A204.1 (cell line): ENCODE measurements at regions not wholly inside any gene's neighbourhood (a gene's known extent, or its start where the extent isn't known, plus 50 kb on each side); places are given as distances from the start of the nearest gene placed in this dataset.

Experiments
- FAIRE-seq: peaks from 2 replicates; lab custom pipeline; 2012; peaks lifted over from hg19 to GRCh38; lab: Jason Lieb, UNC

DNA sequence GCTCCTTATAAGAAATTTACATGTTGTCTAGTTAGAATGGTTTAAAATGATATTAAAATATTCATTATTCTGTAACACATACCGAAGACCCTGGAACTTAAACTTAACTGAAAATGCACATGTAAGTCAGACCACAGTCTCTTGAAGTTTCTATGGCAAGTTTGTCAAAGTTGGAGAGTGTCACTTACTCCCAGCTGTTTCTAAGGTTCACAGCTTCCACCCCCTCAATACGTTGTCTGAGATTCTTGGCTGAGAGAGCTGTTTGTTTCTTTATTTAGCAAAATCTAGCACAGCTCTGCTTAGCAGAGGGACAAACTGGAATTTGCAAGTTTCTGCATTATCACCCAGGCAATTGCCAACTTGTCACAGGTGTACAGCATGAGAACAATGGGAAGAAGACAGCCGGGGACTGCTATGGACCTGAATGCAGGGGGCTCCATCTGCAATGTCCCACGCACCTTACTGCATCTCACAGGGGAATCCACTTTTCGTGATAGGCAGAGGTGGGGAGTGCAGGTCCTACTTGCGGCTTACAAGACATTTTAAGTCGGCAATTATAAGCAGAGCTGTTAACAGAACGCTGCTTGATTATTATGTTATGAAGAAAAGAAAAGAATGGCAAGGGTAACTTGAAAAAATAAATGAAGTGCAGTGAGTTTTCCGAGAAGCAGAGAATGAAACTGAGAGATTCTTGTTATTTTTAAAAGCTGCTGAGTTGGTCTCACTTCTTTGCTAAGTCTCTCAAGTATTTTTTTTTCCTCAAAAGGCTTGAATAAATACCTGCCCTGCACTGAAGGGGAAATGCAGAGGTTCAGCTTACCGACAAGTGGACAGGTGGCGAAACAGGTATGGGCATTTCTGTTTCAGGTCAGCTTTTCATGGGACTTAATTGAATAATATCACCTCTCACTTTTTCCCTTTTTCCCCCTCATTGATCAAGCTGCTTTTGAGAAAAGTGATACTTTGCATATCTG lies 1072.1 kb upstream of the FANCL start:
- FAIRE-seq = no peak

GRCh38 chr2:59312029-59312428 lies 1070.9 kb upstream of the FANCL start:
- FAIRE-seq = no peak

- no peak for FAIRE-seq
Observed at GRCh38 chr2:59308108-59308507, 1067.0 kb upstream of the FANCL start.

GRCh38 chr2:59307196-59307595 lies 1066.1 kb upstream of the FANCL start:
- no peak for FAIRE-seq

- no peak for FAIRE-seq
Observed at GRCh38 chr2:59303272-59303671, 1062.1 kb upstream of the FANCL start.

DNA sequence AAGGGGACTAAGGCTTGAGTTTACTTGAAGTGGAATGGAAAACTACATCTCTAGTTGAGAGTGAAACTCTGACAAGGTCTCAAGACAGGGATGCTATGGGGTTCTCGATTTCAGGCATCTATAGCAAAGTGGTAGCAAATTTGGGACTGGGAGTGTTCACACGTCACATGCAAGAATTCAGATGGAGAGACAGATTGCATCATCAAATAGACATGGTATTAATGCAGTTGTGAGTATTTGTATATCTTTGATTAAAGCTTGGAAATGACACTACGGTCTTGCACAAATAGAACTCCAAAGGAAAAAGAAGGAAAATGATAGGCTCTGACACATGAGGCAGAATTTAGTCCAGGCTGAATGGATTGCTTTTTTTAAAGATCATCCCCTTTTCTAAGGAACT lies 1061.6 kb upstream of the FANCL start:
- FAIRE-seq = no peak

GRCh38 chr2:59301466-59302402 lies 1060.6 kb upstream of the FANCL start:
- no peak for FAIRE-seq

DNA sequence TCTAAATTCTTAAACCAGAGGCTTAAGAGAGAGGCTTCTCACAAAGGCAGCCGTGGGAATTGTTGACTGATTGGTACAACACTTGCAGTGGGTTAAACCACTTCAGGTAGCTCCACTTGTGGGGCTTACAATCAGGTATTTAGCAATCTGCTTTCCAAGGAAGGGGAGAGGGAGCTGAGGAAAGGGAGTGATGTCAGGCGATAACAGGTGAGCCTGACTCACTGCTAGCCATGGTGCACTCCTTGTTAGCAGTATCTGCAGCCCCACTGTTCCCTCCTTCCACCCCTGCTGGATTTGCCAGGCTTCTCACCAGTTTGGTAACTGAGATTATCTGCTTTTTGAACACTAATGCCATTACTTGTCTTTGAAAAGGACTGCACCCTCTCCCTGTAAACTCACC lies 1056.7 kb upstream of the FANCL start:
- FAIRE-seq = no peak

GRCh38 chr2:59296279-59296678 lies 1055.2 kb upstream of the FANCL start:
- no peak for FAIRE-seq

DNA sequence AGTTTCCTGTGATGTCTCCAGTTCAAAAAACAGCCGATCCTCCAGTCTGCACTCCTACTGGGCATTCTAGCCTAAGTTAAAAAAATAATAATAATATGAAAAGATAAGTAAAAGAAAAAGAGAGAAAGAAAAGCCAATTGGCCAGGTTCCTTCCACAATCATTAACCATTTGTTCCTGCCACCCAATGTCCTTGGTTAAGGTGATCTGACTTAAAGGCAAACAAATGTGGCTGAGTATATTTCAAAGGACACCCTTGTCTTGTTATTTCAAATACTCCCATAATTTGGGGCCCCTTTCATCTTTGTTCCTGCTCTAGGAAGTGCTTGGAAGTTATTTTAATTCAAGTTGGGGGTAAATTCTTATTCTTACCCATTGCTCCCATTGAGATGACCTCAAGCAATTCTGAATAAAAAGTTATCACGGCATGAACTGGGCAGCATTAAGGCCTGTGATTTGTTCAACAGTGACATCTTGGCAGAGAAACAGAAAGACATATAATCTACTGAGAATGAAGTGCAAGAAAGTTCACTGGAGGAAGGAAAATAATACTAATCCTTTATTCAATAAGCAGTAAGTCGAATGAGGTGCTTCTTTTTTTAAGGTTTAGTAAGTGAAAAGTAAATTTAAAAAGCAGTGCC lies 1054.5 kb upstream of the FANCL start:
- no peak for FAIRE-seq

DNA sequence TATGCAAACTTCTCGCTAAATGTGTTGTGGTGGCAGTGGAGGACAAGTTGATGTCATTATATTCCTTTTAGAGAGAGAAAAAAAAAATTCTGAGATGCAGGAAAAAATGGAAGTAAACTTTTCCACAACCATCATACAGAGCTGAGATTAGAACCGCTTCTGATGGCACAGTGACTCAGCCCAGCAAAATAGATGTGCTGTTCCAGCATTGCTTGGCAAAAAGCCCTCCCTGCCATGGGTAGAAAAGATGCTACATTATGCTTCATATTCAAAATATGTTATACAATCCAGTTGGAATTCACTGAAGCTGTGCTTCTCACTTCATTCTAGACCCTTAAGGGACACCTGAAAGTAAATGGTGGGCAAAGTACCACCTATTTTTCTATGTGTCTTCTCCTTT lies 1047.6 kb upstream of the FANCL start:
- FAIRE-seq = no peak

GRCh38 chr2:59282374-59283057 lies 1041.4 kb upstream of the FANCL start:
- no peak for FAIRE-seq

DNA sequence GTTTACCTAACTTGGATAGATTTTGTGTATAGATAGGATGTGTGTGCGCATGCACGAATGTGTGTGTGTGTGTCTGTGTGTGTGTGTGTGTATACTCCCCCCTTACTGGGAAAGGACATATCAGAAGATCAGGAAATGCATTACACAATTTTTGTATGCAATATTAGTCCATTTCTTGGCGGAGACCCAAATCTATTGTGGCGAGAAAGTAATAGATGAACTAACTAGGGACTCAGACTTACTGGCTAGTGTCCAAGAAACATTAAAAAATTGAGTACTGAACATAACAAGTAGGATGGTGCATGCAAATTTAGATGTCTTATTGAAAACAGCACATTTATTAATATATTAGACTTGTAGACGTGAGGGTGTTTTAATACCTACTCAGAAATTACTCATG lies 1036.5 kb upstream of the FANCL start:
- no peak for FAIRE-seq

DNA sequence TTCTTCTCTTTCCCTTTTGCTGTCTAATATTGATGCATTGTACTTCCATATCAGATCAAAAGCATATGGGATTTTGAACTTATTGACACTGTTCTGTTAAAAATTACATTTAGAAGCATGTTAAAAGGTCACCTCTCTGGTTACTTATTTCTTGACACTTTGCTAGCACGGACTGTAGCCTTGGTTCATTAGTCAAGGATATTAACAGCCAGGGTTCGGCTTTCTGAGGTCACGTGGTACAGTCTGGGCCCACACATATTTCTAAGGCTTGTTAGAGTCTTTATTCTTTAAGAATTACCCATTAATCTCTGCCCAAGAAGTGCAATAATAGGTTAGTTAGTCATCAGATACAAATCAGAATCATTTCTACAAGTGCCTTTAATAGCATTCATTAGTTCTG lies 1035.8 kb upstream of the FANCL start:
- FAIRE-seq = no peak

DNA sequence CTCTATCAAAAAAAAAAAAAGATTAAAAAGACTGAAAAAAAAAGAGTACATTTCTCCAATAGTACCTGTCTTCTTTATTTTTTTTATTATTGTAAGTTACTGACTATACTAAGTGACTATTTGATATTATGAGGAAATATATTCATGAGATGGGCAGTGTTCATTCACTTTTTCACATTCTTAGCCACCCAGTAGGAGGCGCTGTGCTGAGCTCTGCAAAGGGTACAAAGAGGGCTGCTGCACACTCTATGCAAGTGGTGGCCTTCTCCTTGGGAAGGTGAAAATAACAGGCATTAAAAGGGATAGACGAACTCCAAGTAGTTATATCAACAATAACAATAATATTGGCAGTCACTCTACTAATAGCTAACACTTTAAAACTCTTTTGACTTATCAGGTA lies 1034.9 kb upstream of the FANCL start:
- no peak for FAIRE-seq

- no peak for FAIRE-seq
Observed at GRCh38 chr2:59266453-59266852, 1025.3 kb upstream of the FANCL start.

DNA sequence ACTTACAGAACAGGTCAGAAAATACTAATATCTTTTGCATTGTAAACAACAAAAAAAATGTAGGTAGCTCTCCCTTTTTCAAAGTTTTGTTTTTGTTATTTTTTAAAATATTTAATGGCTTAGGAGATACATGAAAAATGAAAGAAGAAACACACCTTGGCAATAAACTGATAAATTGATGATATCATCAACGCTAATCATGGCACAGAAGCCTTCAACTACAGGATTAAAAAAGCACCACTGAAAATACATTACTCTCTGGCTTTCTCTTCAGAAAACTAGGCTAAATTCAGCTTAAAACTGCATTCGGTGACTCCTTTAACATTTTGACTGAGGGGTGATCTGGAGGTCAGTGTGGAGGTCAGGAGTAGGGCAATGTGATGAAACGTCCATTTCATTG lies 1018.8 kb upstream of the FANCL start:
- FAIRE-seq = no peak

- FAIRE-seq = no peak
Observed at GRCh38 chr2:59256290-59256689, 1015.2 kb upstream of the FANCL start.

- no peak for FAIRE-seq
Observed at GRCh38 chr2:59254279-59254678, 1013.2 kb upstream of the FANCL start.

GRCh38 chr2:59250307-59250677 lies 1009.2 kb upstream of the FANCL start:
- no peak for FAIRE-seq

DNA sequence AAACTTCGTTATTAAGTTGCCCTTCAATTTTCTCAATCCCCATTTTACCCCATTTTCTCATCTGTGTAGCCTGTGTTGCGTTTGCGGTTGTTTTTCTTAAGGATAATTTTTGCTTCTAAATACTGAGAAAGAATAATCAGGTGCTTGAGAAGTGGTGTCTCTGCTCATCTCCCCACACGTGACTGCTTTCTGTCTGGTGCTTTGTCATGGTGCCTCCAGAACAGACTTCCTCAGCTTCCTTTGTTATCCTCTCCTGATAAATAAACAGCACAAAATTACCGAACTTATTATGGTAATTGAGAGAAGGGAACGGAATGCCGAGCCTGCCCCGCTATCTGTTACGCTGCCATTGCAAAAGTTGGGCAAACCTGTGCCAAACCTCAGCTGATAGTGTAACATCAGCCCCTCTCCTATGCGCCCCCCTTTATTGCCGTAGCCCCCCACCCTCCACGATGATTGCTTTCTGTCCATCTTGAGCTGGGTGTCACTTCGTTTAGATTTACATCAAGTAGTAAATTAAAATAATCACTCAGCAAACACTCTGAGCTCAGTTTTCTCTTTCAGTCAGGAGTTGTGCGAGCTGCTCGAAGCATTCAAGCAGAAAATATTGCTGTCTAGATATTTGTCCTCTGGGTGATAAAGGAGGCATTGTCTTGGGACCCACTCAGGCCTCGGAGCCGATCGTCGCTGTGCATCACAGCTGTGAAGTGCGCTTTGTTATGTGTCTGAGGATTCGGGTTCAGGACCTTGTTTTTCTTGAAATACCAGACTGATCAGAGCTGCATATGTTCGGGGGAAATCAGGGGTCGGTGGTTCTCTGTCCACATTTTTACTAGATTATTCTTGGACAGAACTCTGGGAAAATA lies 1008.5 kb upstream of the FANCL start:
- FAIRE-seq = no peak
